D341Med (cell line): ENCODE measurements at regions not wholly inside any gene's neighbourhood (a gene's known extent, or its start where the extent isn't known, plus 50 kb on each side); places are given as distances from the start of the nearest gene placed in this dataset.

ENCODE experiments used
- DNase-seq: peaks from one replicate; pipeline ENCODE4 v3.0.0; 2012; ENCODE audit warnings: low spot score

GRCh38 chr2:157185476-157186227 lies 71.9 kb upstream of the GALNT5 start:
- no peak for DNase-seq

GRCh38 chr2:157190151-157190550 lies 67.4 kb upstream of the GALNT5 start:
- no peak for DNase-seq

DNA sequence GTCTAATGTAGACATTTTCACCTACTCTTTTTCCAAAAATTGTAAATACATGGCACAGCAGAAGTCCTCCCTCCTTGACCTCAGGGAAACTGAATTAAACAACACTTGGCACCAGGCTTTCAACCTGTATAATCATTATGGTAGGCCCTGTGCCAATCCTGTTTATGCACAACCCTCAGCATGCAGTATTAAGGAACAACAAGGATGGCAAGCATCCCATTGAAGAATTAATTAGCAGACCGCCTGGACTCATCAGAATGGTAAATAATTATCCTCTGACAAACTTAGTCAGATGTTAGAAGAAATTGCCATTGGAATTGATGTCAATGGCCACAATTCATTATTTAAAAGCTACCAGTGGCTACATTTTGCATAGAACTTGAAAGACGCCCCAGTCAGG lies 66.3 kb upstream of the GALNT5 start:
- no peak for DNase-seq

DNA sequence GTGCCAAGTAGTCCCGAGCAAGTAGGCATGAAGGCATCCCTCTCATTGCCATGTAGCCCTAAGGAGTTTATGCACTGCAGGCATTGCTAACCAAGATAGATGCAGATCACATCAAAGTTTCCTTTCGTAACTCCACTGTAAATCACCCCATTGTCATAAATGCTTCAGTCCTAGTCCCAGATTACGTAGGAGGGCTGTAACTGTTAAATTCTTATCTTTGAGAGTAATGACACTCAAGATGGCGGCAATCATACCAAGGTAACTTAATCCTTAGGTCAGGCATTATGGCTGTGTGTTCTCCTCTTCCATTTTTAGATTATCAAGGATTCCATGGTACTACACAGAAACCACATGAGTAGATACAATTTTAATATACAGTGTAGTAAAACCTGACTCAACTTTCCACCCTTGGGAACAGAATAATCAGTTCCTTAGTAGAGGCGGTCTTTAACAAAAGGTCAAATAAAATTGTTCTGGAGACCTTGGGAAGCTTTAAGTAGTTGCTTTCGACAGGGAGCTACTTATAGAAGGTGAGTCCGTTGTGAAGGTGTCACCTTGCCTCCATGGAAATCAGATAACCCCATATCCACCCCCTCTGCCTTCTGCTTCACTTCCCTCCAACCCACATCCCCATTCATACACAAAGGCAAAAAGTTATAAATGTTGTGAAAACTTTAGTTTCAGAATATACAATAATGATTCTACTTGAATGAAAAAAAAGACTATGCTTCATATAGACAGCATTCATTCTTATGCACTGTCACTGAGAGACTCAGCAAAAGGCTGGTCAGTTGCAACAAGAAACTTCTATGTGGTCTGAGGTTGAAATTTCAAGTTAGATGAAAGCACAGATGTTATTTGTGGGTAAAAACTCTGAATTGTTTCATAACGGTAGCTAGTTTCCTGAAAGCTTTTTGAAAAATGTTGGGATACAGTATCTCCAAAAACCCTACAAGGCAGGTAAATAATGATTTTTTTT lies 64.8 kb upstream of the GALNT5 start:
- no peak for DNase-seq

GRCh38 chr2:157193461-157193860 lies 64.0 kb upstream of the GALNT5 start:
- no peak for DNase-seq

- DNase-seq: peak; percentile 38
Observed at GRCh38 chr2:157194097-157194688, 63.3 kb upstream of the GALNT5 start.

DNA sequence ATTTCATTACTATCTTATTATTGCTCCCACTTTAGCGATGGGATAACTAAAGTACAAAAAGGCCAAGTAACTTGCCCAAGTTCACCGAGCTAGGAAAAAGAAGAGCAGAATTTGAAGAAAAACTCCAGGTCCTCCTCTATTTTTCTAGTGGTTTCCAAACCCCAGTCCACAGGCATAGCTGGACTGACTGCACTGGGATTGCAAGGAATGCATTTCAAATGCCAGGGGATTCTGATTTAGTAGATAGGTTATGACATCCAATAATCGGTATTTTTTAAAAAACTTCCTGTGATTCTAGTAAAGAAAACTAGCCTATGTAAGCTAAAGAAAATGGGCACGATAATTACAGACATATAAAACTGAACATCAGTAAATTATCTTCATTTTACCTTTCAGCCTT lies 62.7 kb upstream of the GALNT5 start:
- DNase-seq: no peak

DNA sequence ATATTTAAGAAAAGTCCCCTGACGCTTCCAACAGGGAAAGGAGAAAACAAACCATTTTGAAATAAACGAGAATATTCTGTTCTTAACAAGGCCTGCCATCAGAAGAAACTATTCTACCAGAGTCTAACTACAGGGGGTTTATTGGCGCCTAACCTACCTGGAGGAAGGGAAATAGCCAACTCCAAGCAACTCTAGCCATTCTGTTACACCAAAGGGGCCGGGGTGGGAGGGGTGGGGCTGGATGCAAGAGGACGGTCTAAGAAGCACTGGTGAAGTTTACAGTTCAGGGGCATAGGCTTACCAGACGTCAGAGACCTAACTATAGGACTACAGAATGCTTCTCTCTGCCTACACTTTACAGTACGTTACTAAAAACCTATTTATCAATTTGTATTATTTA lies 60.5 kb upstream of the GALNT5 start:
- DNase-seq: no peak

- DNase-seq: no peak
Observed at GRCh38 chr2:157197848-157198247, 59.7 kb upstream of the GALNT5 start.

GRCh38 chr2:157203651-157204050 lies 53.9 kb upstream of the GALNT5 start:
- DNase-seq: no peak

- no peak for DNase-seq
Observed at GRCh38 chr2:157204401-157204800, 53.1 kb upstream of the GALNT5 start.

GRCh38 chr2:157206916-157207315 lies 50.6 kb upstream of the GALNT5 start:
- DNase-seq: no peak
